ENCODE measurements at regions not wholly inside any gene's neighbourhood (a gene's known extent, or its start where the extent isn't known, plus 50 kb on each side); places are given as distances from the start of the nearest gene placed in this dataset.

DNA sequence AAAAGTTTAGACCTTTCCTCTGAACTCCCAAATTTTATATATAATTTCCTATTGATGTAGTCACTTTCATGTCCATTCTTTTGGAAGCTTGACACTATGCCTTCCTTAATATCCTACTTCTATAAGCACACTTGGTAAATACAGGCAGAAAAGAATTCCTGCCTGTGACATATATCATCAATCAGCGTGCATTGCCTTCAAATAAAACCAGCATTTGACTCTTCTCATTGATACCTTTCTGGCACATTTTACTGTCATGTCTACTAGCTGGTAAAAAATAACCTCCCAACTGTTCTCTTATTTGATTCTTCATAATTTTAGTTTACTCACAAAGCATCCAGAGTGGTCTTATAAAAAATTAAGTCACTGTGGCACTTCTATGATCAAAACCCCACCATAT lies 693.5 kb downstream of the CBLN2 start:
- H3K4me1 Mint-ChIP-seq, result peaks cover 15% of the 10 kb centered on the region
- no peak overlapping the region for H3K9ac ChIP-seq

GRCh38 chr18:71849407-71849806 lies 694.7 kb downstream of the CBLN2 start:
- Mint-ChIP-seq H3K27me3 (ENCODE audit: insufficient read depth, low read depth) (peaks cover 4% of the 10 kb centered on the region), H3K9me3 (peaks cover 26% of the 10 kb centered on the region), H3K36me3 (peaks cover 7% of the 10 kb centered on the region), H3K4me3 (no peak overlapping the region), H3K4me1 (peaks cover 17% of the 10 kb centered on the region), H3K27ac (no peak overlapping the region)
- H3K4me3 ChIP-seq, result no peak overlapping the region
- no peaks in the 10 kb centered on the region for H3K4me1 ChIP-seq
- no peaks in the 10 kb centered on the region for H3K36me3 ChIP-seq
- no peaks in the 10 kb centered on the region for H3K27me3 ChIP-seq
- H3K79me2 ChIP-seq (ENCODE audit: low read depth), result no peaks in the 10 kb centered on the region
- H3K9me3 ChIP-seq (ENCODE audit: low read depth), result no peaks in the 10 kb centered on the region
- TF ChIP-seq CTCF (IDR thresholded peaks at IDR 0.05) (peak; percentile 7), EZH2phosphoT487 (IDR thresholded peaks at IDR 0.05) (no peak), EZH2 (IDR thresholded peaks at IDR 0.05) (no peak)
- no peaks in the 10 kb centered on the region for H3F3A ChIP-seq (ENCODE audit: low read depth)
- no peak for DNase-seq (ENCODE audit: low spot score)
- no peak overlapping the region for H2AFZ ChIP-seq (replicated peaks)
- H3K9ac ChIP-seq, result no peak overlapping the region
- H4K20me1 ChIP-seq (ENCODE audit: low read depth), result no peaks in the 10 kb centered on the region
- H3K27ac ChIP-seq, result no peak overlapping the region
- no peak overlapping the region for H3K4me2 ChIP-seq

More for the DNA sequence above, 693.5 kb downstream of the CBLN2 start:
- Mint-ChIP-seq H3K9me3 (peaks cover 26% of the 10 kb centered on the region), H3K4me3 (no peak overlapping the region), H3K27ac (no peak overlapping the region), H3K27me3 (ENCODE audit: insufficient read depth, low read depth) (peaks cover 4% of the 10 kb centered on the region), H3K36me3 (peaks cover 7% of the 10 kb centered on the region)
- Histone ChIP-seq H3K27ac (no peak overlapping the region), H3K27me3 (no peaks in the 10 kb centered on the region), H3K4me1 (no peaks in the 10 kb centered on the region), H3K4me2 (no peak overlapping the region), H3K79me2 (ENCODE audit: low read depth) (no peaks in the 10 kb centered on the region), H3K36me3 (no peaks in the 10 kb centered on the region), H2AFZ (replicated peaks) (no peak overlapping the region), H4K20me1 (ENCODE audit: low read depth) (no peaks in the 10 kb centered on the region), H3K4me3 (no peak overlapping the region), H3K9me3 (ENCODE audit: low read depth) (no peaks in the 10 kb centered on the region), H3F3A (ENCODE audit: low read depth) (no peaks in the 10 kb centered on the region)
- DNase-seq (ENCODE audit: low spot score), result no peak
- TF ChIP-seq CTCF (IDR thresholded peaks at IDR 0.05), result no peak
- no peak for TF ChIP-seq EZH2 (IDR thresholded peaks at IDR 0.05)
- no peak for TF ChIP-seq EZH2phosphoT487 (IDR thresholded peaks at IDR 0.05)

GRCh38 chr18:71846716-71847115 lies 697.4 kb downstream of the CBLN2 start:
- Histone ChIP-seq H3K9ac (no peak overlapping the region), H4K20me1 (ENCODE audit: low read depth) (no peaks in the 10 kb centered on the region), H3K27me3 (no peaks in the 10 kb centered on the region), H3K4me1 (no peaks in the 10 kb centered on the region), H3K79me2 (ENCODE audit: low read depth) (no peaks in the 10 kb centered on the region), H3K36me3 (no peaks in the 10 kb centered on the region), H3K27ac (no peak overlapping the region), H2AFZ (replicated peaks) (no peak overlapping the region), H3K9me3 (ENCODE audit: low read depth) (no peaks in the 10 kb centered on the region), H3K4me3 (no peak overlapping the region), H3K4me2 (no peak overlapping the region), H3F3A (ENCODE audit: low read depth) (no peaks in the 10 kb centered on the region)
- Mint-ChIP-seq H3K9me3 (peaks cover 26% of the 10 kb centered on the region), H3K27ac (no peak overlapping the region), H3K4me3 (no peak overlapping the region), H3K36me3 (peaks cover 7% of the 10 kb centered on the region), H3K4me1 (peaks cover 19% of the 10 kb centered on the region), H3K27me3 (ENCODE audit: insufficient read depth, low read depth) (peaks cover 4% of the 10 kb centered on the region)
- TF ChIP-seq CTCF (IDR thresholded peaks at IDR 0.05), result no peak
- TF ChIP-seq EZH2phosphoT487 (IDR thresholded peaks at IDR 0.05), result no peak
- no peak for TF ChIP-seq EZH2 (IDR thresholded peaks at IDR 0.05)
- DNase-seq (ENCODE audit: low spot score), result peak; percentile 61
